ENCODE measurements at regions not wholly inside any gene's neighbourhood (a gene's known extent, or its start where the extent isn't known, plus 50 kb on each side); places are given as distances from the start of the nearest gene placed in this dataset.
A peak's percentile ranks its signal among the peaks of the same experiment; 100 is the strongest.
"Not testable (repeated sequence)": the region's sequence is repeated elsewhere in the genome, so short reads cannot be mapped to it uniquely, and the experiment has no call there.

GRCh38 chr6:113686049-113686448 is 171.1 kb upstream of the MARCKS start:
- Histone ChIP-seq H3K36me3 (no peaks in the 10 kb centered on the region), H3K27ac (peak overlapping the region in 1 of 4 donors; percentile 16), H3K27me3 (no peaks in the 10 kb centered on the region), H3K9me3 (no peaks in the 10 kb centered on the region), H3K4me3 (no peak overlapping the region), H3K4me1 (peaks cover 0 to 8% (median 2%) of the 10 kb centered on the region in 4 donors)
- TF ChIP-seq POLR2AphosphoS5 (IDR thresholded peaks at IDR 0.05) (no peak), EP300 (IDR thresholded peaks at IDR 0.05) (no peak), CTCF (IDR thresholded peaks at IDR 0.05) (no peak), POLR2A (IDR thresholded peaks at IDR 0.05) (no peak)
- 63 to 67% methylated on average over 1 of the region's 1 CpG for WGBS, 2 donors
- DNase-seq, result no peak
- no peak for ATAC-seq (ENCODE audit: low FRiP score in 2 of 2)

- not testable (repeated sequence) for H3K9me3 ChIP-seq; DNase-seq; H3K27me3 ChIP-seq; H3K4me3 ChIP-seq; H3K36me3 ChIP-seq; H3K4me1 ChIP-seq; H3K27ac ChIP-seq; ATAC-seq (ENCODE audit: low FRiP score in 2 of 2)
- 86 to 100% methylated on average over 4 of the region's 4 CpGs for WGBS, 2 donors
These were observed 167.5 kb upstream of the MARCKS start for GRCh38 chr6:113689620-113690019.

GRCh38 chr6:113690281-113691259 is 166.6 kb upstream of the MARCKS start:
- Histone ChIP-seq H3K27ac (no peak overlapping the region), H3K27me3 (no peaks in the 10 kb centered on the region), H3K36me3 (no peaks in the 10 kb centered on the region), H3K4me1 (peaks cover 0 to 4% (median 2%) of the 10 kb centered on the region in 4 donors), H3K4me3 (no peak overlapping the region), H3K9me3 (no peaks in the 10 kb centered on the region)
- ATAC-seq (ENCODE audit: low FRiP score in 2 of 2) (peak in 1 of 2 donors; percentile 51), DNase-seq (no peak)
- 80 to 94% methylated on average over 4 to 5 of the region's 5 CpGs for WGBS, 2 donors
- no peak for TF ChIP-seq EP300 (IDR thresholded peaks at IDR 0.05)
- TF ChIP-seq POLR2A (IDR thresholded peaks at IDR 0.05), result no peak
- TF ChIP-seq CTCF (IDR thresholded peaks at IDR 0.05), result no peak
- no peak for TF ChIP-seq POLR2AphosphoS5 (IDR thresholded peaks at IDR 0.05)

- Histone ChIP-seq H3K27me3 (no peaks in the 10 kb centered on the region), H3K9me3 (no peaks in the 10 kb centered on the region), H3K4me1 (no peaks in the 10 kb centered on the region), H3K4me3 (no peak overlapping the region), H3K27ac (no peak overlapping the region), H3K36me3 (no peaks in the 10 kb centered on the region)
- TF ChIP-seq POLR2A (IDR thresholded peaks at IDR 0.05) (no peak), POLR2AphosphoS5 (IDR thresholded peaks at IDR 0.05) (no peak), EP300 (IDR thresholded peaks at IDR 0.05) (no peak), CTCF (IDR thresholded peaks at IDR 0.05) (no peak)
- DNase-seq, result no peak
- WGBS, 2 donors, result 89 to 92% methylated on average over 4 of the region's 4 CpGs
- no peak for ATAC-seq (ENCODE audit: low FRiP score in 2 of 2)
These were observed 165.9 kb upstream of the MARCKS start for GRCh38 chr6:113691260-113691656.

GRCh38 chr6:113693851-113694250 is 163.3 kb upstream of the MARCKS start:
- no peaks in the 10 kb centered on the region for H3K27me3 ChIP-seq
- no peak overlapping the region for H3K4me3 ChIP-seq
- H3K4me1 ChIP-seq, result no peaks in the 10 kb centered on the region
- ATAC-seq (ENCODE audit: low FRiP score in 2 of 2) (no peak), DNase-seq (no peak)
- no peak for TF ChIP-seq POLR2AphosphoS5 (IDR thresholded peaks at IDR 0.05)
- no peak for TF ChIP-seq EP300 (IDR thresholded peaks at IDR 0.05)
- no peak for TF ChIP-seq CTCF (IDR thresholded peaks at IDR 0.05)
- no peak for TF ChIP-seq POLR2A (IDR thresholded peaks at IDR 0.05)
- no peaks in the 10 kb centered on the region for H3K9me3 ChIP-seq
- WGBS, 2 donors, result 87 to 100% methylated on average over 1 of the region's 1 CpG
- H3K36me3 ChIP-seq, result no peaks in the 10 kb centered on the region
- no peak overlapping the region for H3K27ac ChIP-seq
